Spleen (tissue), 11 donors: ENCODE measurements at regions not wholly inside any gene's neighbourhood (a gene's known extent, or its start where the extent isn't known, plus 50 kb on each side); places are given as distances from the start of the nearest gene placed in this dataset.
"Not testable (repeated sequence)": the region's sequence is repeated elsewhere in the genome, so short reads cannot be mapped to it uniquely, and the experiment has no call there.

Source experiments
- DNase-seq: peaks from one replicate; pipeline ENCODE4 v3.0.0-alpha.2; 2020
- H3K27ac ChIP-seq, 8 donors: fragments of 200-600 bp; sonication (generic) in 7 of 8; 1 replicate in 4 of 8; 2 replicates in 4 of 8; pipeline versions ENCODE4 v1.5.0 to v1.8.0; 2016 to 2021; ENCODE audit warnings: inconsistent platforms in 4 of 8, mild to moderate bottlenecking in 4 of 8, moderate library complexity in 1 of 8
- H3K27me3 ChIP-seq, 7 donors: fragments of 200-600 bp; sonication (generic) in 6 of 7; replicated peaks in 1 of 7; 1 replicate in 4 of 7; 2 replicates in 3 of 7; pipeline versions ENCODE4 v1.5.0 to v1.8.0; 2016 to 2021; ENCODE audit warnings: inconsistent platforms in 3 of 7, mild to moderate bottlenecking in 1 of 7
- H3K36me3 ChIP-seq, 6 donors: fragments of 200-600 bp; sonication (generic) in 5 of 6; 1 replicate in 4 of 6; 2 replicates in 2 of 6; pipeline versions ENCODE4 v1.5.0 to v1.8.0; 2016 to 2021; ENCODE audit warnings: inconsistent platforms in 2 of 6
- H3K4me1 ChIP-seq, 6 donors: fragments of 200-600 bp; sonication (generic) in 5 of 6; 1 replicate in 3 of 6; 2 replicates in 3 of 6; pipeline versions ENCODE4 v1.5.0 to v1.8.0; 2016 to 2021; ENCODE audit warnings: inconsistent platforms in 3 of 6
- H3K4me3 ChIP-seq, 8 donors: fragments of 200-600 bp; sonication (generic) in 7 of 8; 1 replicate in 4 of 8; 2 replicates in 4 of 8; pipeline versions ENCODE4 v1.5.0 to v1.8.0; 2016 to 2021; ENCODE audit warnings: inconsistent platforms in 4 of 8, mild to moderate bottlenecking in 4 of 8, moderate library complexity in 2 of 8
- H3K9me3 ChIP-seq, 8 donors: fragments of 200-600 bp; sonication (generic) in 7 of 8; 1 replicate in 4 of 8; 2 replicates in 4 of 8; pipeline versions ENCODE4 v1.5.0 to v1.8.0; 2016 to 2021; ENCODE audit warnings: inconsistent platforms in 4 of 8
- CTCF ChIP-seq, 11 experiments: fragments of 200-600 bp in 7 of 11; fragments of 450-650 bp in 4 of 11; sonication (generic) in 4 of 11; IDR thresholded peaks in 8 of 11; conservative IDR thresholded peaks in 3 of 11; 1 replicate in 7 of 11; 2 replicates in 4 of 11; pipeline versions ENCODE4 v1.4.0 to v1.8.0; 2016 to 2021; ENCODE audit warnings: antibody characterized with exemption in 11 of 11, inconsistent platforms in 4 of 11, mild to moderate bottlenecking in 1 of 11
- POLR2A ChIP-seq, 3 donors: fragments of 450-650 bp; IDR thresholded peaks; one replicate each; pipeline ENCODE4 v1.5.1; 2017; ENCODE audit warnings: antibody characterized with exemption in 3 of 3, mild to moderate bottlenecking in 1 of 3
- POLR2AphosphoS5 ChIP-seq, 3 donors: sonication (generic); formaldehyde crosslinking; IDR thresholded peaks; one replicate each; pipeline ENCODE4 v1.5.1; 2017; ENCODE audit warnings: antibody characterized with exemption in 3 of 3
- WGBS, 5 donors: extraction: QIAGEN DNeasy Blood & Tissue Kit in 3 of 5; methylation state at CpG; one replicate each; pipeline versions ENCODE4 v1.1.5 to v1.1.7; 2013 to 2018; 5-methylcytosine and 5-hydroxymethylcytosine counted together
- intact Hi-C: fragments of 100-400 bp; cut with DNase I; formaldehyde crosslinking; loops from one replicate; pipeline ENCODE4 v1.15.0; 2023; ENCODE audit warnings: low total_unique reads
- donor health status: healthy with polysubstance abuse.
- donor health status: DM: no; HTN: no; CAD: no; lungs with moderate emphysema.
- donor health status: DM: no; HTN: no; CAD: no.
- donor health status: Bipolar disorder and iron deficiency.
- donor health status: healthy.
- donor health status: DM: no; HTN: no; CAD: no.
- donor health status: DM: yes; HTN: yes; CAD: no.

DNA sequence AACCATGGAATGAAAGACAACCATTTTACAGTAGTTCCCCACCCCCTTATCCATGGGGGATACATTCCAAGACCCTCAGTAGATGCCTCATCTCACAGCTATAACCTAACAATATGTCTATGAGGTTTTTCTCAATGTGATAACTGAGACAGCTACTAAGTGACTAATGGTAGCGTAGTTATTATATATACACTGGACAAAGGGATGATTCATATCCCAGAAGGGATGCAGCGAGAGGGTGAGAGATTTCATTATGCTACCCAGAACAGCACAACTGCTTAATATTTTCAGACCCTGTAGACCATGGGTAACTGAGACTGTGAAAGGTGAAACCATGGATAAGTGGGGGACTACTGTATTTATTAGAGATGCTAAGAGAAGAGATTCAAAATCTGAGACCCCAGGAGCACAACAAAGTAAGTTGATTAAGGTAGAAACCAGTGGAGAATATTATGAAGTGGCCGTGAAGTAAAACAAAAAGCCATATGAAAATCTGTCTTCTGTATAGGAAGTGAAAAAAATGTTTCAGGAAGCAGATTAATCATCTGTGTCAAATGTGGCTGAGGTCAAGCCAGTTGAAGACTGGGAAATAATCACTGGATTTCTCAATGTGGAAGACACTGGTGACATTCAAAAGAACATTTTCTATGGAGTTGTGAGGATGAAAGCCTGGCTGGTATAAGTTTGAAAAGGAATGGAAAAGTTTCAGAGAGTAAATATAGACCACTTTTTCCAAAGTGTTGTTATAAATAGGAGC, 77.2 kb downstream of the RPL10L start:
- Histone ChIP-seq H3K9me3 (peaks cover 0 to 4% (median 0%) of the 10 kb centered on the region in 8 donors), H3K4me3 (no peak overlapping the region), H3K36me3 (no peaks in the 10 kb centered on the region), H3K27ac (no peak overlapping the region), H3K27me3 (no peaks in the 10 kb centered on the region), H3K4me1 (peaks cover 0 to 6% (median 0%) of the 10 kb centered on the region in 6 donors)
- DNase-seq, result no peak
- TF ChIP-seq POLR2AphosphoS5 (IDR thresholded peaks at IDR 0.05), result no peak
- no peak for TF ChIP-seq CTCF (IDR thresholded peaks at IDR 0.05 in 8 of 11, conservative IDR thresholded peaks at IDR 0.05 in 3 of 11)
- no peak for TF ChIP-seq POLR2A (IDR thresholded peaks at IDR 0.05)
- 54 to 62% (median 58%) methylated on average over 3 of the region's 3 CpGs for WGBS, 5 donors
- intact Hi-C loops, result no loop called here

DNA sequence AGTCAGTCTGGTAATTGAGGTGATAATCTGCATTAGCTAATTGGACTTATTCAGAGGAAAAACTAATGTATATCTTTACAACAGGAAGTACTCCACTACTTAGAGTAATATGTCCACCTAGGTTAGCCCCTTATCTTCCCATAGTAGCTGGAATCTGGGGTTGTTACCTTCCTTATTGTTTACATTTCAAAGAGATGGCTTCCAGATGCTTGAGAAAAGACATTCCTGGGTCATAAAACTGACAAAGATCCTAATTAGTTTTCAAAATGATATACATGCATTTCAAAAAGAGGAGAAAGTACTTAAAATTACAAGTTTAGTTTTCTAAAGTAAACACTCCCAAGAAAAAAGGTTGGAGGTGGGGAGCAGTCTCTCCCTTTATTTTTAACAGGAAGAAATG, 78.1 kb downstream of the RPL10L start:
- Histone ChIP-seq H3K27ac (no peak overlapping the region), H3K9me3 (peaks cover 0 to 11% (median 0%) of the 10 kb centered on the region in 8 donors), H3K36me3 (no peaks in the 10 kb centered on the region), H3K27me3 (no peaks in the 10 kb centered on the region), H3K4me3 (no peak overlapping the region), H3K4me1 (peaks cover 0 to 6% (median 0%) of the 10 kb centered on the region in 6 donors)
- intact Hi-C loops, result no loop called here
- TF ChIP-seq CTCF (IDR thresholded peaks at IDR 0.05 in 8 of 11, conservative IDR thresholded peaks at IDR 0.05 in 3 of 11) (no peak), POLR2A (IDR thresholded peaks at IDR 0.05) (no peak), POLR2AphosphoS5 (IDR thresholded peaks at IDR 0.05) (no peak)
- no peak for DNase-seq

GRCh38 chr14:46571970-46572369, 79.6 kb downstream of the RPL10L start:
- TF ChIP-seq POLR2A (IDR thresholded peaks at IDR 0.05), result no peak
- no peak for TF ChIP-seq POLR2AphosphoS5 (IDR thresholded peaks at IDR 0.05)
- no peak for TF ChIP-seq CTCF (IDR thresholded peaks at IDR 0.05 in 8 of 11, conservative IDR thresholded peaks at IDR 0.05 in 3 of 11)

DNA sequence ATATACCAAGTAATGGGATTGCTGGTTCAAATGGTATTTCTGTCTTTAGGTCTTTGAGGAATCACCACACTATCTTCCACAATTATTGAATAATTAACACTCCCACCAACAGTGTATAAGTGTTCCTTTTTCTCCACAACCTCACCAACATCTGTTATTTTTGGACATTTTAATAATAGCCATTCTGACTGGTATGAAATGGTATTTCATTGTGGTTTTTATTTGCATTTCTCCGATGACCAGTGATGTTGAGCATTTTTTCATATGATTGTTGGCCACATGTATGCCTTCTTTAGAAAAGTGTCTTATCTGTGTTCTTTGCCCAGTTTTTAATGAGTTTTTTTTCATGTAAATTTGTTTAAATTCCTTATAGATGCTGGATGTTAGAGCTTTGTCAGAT, 83.4 kb downstream of the RPL10L start:
- WGBS, 5 donors, result 83 to 94% (median 93%) methylated on average over 1 of the region's 1 CpG
- H3K4me1 ChIP-seq, DNase-seq, intact Hi-C loops, H3K27ac ChIP-seq, H3K27me3 ChIP-seq, H3K4me3 ChIP-seq, H3K36me3 ChIP-seq: not testable (repeated sequence)
- peaks cover 0 to 20% (median 0%) of the 10 kb centered on the region in 8 donors for H3K9me3 ChIP-seq

More at GRCh38 chr14:46571970-46572369, 79.6 kb downstream of the RPL10L start:
- no peak for DNase-seq
- H3K4me3 ChIP-seq, result no peak overlapping the region
- peaks cover 0 to 6% (median 0%) of the 10 kb centered on the region in 6 donors for H3K4me1 ChIP-seq
- no peaks in the 10 kb centered on the region for H3K36me3 ChIP-seq
- 83 to 93% (median 87%) methylated on average over 2 of the region's 2 CpGs for WGBS, 5 donors
- no peaks in the 10 kb centered on the region for H3K27me3 ChIP-seq
- H3K27ac ChIP-seq, result no peak overlapping the region
- peaks cover 0 to 16% (median 0%) of the 10 kb centered on the region in 8 donors for H3K9me3 ChIP-seq
- intact Hi-C loops, result no loop called here
